ENCODE measurements at regions not wholly inside any gene's neighbourhood (a gene's known extent, or its start where the extent isn't known, plus 50 kb on each side); places are given as distances from the start of the nearest gene placed in this dataset.

- Mint-ChIP-seq H3K27me3 (ENCODE audit: low read depth) (peaks cover 18% of the 10 kb centered on the region), H3K27ac (ENCODE audit: unreplicated experiment) (no peak overlapping the region), H3K36me3 (ENCODE audit: low read depth) (no peaks in the 10 kb centered on the region), H3K4me3 (peak overlapping the region; percentile 90), H3K4me1 (peaks cover 34% of the 10 kb centered on the region), H3K9me3 (peaks cover 3% of the 10 kb centered on the region)
- no peak for DNase-seq (ENCODE audit: low read depth, low spot score)
- no peak for TF ChIP-seq CTCF (conservative IDR thresholded peaks at IDR 0.05)
Measured at GRCh38 chr17:411421-412120, 59.0 kb upstream of the RPH3AL start.

GRCh38 chr17:410543-411401 lies 58.2 kb upstream of the RPH3AL start:
- peak overlapping the region; percentile 90 for H3K4me3 Mint-ChIP-seq
- peaks cover 3% of the 10 kb centered on the region for H3K9me3 Mint-ChIP-seq
- H3K27me3 Mint-ChIP-seq (ENCODE audit: low read depth), result peaks cover 18% of the 10 kb centered on the region
- TF ChIP-seq CTCF (conservative IDR thresholded peaks at IDR 0.05), result no peak
- H3K4me1 Mint-ChIP-seq, result peaks cover 34% of the 10 kb centered on the region
- H3K27ac Mint-ChIP-seq (ENCODE audit: unreplicated experiment), result peak overlapping the region; percentile 96
- no peak for DNase-seq (ENCODE audit: low read depth, low spot score)
- H3K36me3 Mint-ChIP-seq (ENCODE audit: low read depth), result no peaks in the 10 kb centered on the region

DNA sequence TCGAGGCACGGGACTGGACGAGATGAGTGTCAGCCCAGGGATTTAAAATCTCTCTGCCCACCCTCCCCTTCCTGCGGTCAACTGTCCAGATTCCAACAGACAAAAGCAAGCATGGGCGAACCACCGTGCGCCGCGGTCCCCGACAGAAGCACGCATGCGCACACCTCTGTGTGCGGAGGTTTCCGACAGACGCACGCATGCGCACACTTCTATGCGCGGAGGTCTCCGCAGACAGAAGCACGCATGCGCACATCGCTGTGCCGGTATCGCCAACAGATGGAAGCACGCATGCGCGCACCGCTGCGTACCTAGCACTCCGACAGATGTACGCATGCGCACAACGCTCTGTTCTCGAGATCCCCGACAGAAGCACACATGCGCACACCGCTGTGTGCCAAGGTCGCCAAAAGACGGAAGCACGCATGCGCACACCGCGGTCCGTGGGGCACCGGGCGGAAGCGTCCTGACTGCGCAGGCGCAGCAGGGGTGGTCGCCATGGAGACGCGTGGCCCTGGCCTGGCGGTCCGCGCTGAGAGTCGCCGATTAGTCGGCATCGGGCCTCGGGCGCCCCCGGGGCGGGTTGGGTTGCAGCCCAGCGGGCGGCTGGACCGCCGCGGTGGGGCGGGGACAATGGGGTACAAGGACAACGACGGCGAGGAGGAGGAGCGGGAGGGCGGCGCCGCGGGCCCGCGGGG lies 57.4 kb upstream of the RPH3AL start:
- H3K9me3 Mint-ChIP-seq, result peaks cover 3% of the 10 kb centered on the region
- H3K27ac Mint-ChIP-seq (ENCODE audit: unreplicated experiment), result peak overlapping the region; percentile 96
- H3K36me3 Mint-ChIP-seq (ENCODE audit: low read depth), result no peaks in the 10 kb centered on the region
- H3K4me3 Mint-ChIP-seq, result peak overlapping the region; percentile 90
- peaks cover 19% of the 10 kb centered on the region for H3K27me3 Mint-ChIP-seq (ENCODE audit: low read depth)
- no peak for TF ChIP-seq CTCF (conservative IDR thresholded peaks at IDR 0.05)
- peak; percentile 100 for DNase-seq (ENCODE audit: low read depth, low spot score)
- peaks cover 34% of the 10 kb centered on the region for H3K4me1 Mint-ChIP-seq

GRCh38 chr17:409308-409847 lies 56.8 kb upstream of the RPH3AL start:
- peaks cover 24% of the 10 kb centered on the region for H3K27me3 Mint-ChIP-seq (ENCODE audit: low read depth)
- peaks cover 3% of the 10 kb centered on the region for H3K9me3 Mint-ChIP-seq
- DNase-seq (ENCODE audit: low read depth, low spot score), result no peak
- H3K4me1 Mint-ChIP-seq, result peaks cover 34% of the 10 kb centered on the region
- H3K36me3 Mint-ChIP-seq (ENCODE audit: low read depth), result no peaks in the 10 kb centered on the region
- H3K27ac Mint-ChIP-seq (ENCODE audit: unreplicated experiment), result peak overlapping the region; percentile 88
- no peak for TF ChIP-seq CTCF (conservative IDR thresholded peaks at IDR 0.05)
- peak overlapping the region; percentile 90 for H3K4me3 Mint-ChIP-seq

GRCh38 chr17:404703-405102 lies 52.1 kb upstream of the RPH3AL start:
- H3K36me3 Mint-ChIP-seq (ENCODE audit: low read depth), result no peaks in the 10 kb centered on the region
- TF ChIP-seq CTCF (conservative IDR thresholded peaks at IDR 0.05), result no peak
- no peak for DNase-seq (ENCODE audit: low read depth, low spot score)
- H3K9me3 Mint-ChIP-seq, result peaks cover under 1% of the 10 kb centered on the region
- peaks cover 37% of the 10 kb centered on the region for H3K27me3 Mint-ChIP-seq (ENCODE audit: low read depth)
- no peak overlapping the region for H3K4me3 Mint-ChIP-seq
- H3K4me1 Mint-ChIP-seq, result peaks cover 8% of the 10 kb centered on the region
- H3K27ac Mint-ChIP-seq (ENCODE audit: unreplicated experiment), result no peak overlapping the region

Data from neural crest cell (in vitro differentiated cells).